ENCODE measurements at regions not wholly inside any gene's neighbourhood (a gene's known extent, or its start where the extent isn't known, plus 50 kb on each side); places are given as distances from the start of the nearest gene placed in this dataset.

DNA sequence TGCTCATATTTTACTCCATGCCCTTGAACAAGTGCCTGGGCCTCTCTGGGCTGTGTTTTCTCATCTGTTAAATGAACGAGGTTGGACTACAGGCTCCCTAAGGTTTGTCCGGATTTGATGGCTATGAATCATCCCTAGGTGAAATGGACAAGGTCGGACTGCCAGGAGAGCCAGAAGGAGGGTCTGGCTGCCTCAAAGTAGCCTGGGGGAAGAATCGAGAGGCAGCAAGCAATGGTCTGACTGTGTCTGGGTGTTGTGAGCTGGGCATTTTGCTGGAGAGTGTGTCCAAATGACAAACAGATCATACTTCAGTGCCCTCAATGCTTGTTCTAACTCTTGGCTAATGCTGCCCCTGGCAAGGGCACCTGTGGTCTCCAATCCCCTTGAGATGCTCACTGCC is 730.9 kb downstream of the PTPRU start:
- TF ChIP-seq POLR2AphosphoS5 (IDR thresholded peaks at IDR 0.05; ENCODE audit: low read depth, low read length) (no peak), TAF1 (IDR thresholded peaks at IDR 0.05; ENCODE audit: borderline replicate concordance, low read depth, low read length) (no peak), POLR2A (IDR thresholded peaks at IDR 0.05; ENCODE audit: low read depth, low read length) (no peak)
- FAIRE-seq (no peak), DNase-seq (ENCODE audit: insufficient read length) (no peak)

DNA sequence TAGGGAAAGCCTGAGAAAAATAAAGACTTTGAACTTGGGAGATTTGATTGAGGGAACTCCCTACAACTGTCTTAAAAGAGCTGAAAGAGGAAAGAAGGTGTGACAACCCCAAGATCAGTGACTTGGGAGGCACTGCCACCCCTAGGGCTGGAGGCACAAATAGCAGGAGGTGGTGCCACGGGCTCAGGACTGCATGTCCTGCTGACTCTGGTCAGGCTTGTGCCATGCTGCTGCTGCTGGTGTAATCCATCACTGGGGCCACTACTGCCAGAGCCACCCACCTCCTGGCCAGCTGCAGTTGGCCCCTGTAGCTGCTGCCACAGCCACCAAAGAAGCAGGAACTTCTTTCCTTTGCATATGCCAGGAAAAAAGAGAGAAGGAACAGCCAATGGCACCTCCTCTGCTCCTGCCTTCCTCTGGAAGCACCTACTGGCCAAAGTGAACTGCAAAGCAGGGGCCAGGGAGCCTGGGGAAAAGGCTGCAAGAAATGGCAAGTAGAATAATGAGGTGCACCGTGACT is 730.3 kb downstream of the PTPRU start:
- TF ChIP-seq TAF1 (IDR thresholded peaks at IDR 0.05; ENCODE audit: borderline replicate concordance, low read depth, low read length) (no peak), POLR2A (IDR thresholded peaks at IDR 0.05; ENCODE audit: low read depth, low read length) (no peak), POLR2AphosphoS5 (IDR thresholded peaks at IDR 0.05; ENCODE audit: low read depth, low read length) (no peak)
- FAIRE-seq (no peak), DNase-seq (ENCODE audit: insufficient read length) (no peak)

DNA sequence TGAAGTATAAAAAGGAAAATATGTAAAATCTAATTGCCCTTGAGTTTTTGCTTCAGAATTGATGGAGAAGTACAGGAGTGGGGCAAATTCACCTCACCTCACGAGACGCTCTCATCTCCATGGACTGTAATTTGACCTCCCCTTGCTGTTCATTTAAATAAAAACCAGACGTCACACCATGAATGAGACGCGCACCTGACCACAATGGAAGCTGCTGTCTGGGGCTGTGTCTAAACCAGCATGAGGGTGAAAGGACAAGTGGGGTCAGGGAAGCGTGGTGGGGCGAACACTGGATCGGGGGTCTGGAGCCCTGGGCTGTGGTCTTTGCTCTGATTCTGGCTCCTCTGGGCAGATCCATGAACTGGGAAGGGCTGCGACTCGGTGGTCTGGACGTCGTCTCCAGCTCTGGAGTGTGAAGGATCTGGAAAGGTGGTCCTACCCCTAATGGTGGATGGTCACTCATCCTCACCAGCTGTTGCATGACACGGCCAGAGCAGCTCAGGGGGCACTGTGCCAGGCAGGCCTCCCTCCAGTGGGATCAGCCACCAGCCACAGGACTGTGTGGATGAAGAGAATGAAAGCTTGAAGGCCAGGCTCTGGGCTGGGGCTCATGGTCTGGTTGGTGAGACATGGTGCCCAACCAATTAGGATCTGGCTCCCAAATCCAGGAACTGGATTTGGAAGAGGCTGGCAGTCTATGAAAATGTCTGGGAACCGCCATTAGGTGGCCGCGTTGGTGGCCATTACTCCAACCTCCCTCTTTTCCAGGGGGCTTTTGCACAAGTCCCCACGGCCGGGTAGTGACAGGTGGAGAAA is 728.6 kb downstream of the PTPRU start:
- TF ChIP-seq TAF1 (IDR thresholded peaks at IDR 0.05; ENCODE audit: borderline replicate concordance, low read depth, low read length) (no peak), POLR2AphosphoS5 (IDR thresholded peaks at IDR 0.05; ENCODE audit: low read depth, low read length) (no peak), POLR2A (IDR thresholded peaks at IDR 0.05; ENCODE audit: low read depth, low read length) (no peak)
- FAIRE-seq (no peak), DNase-seq (ENCODE audit: insufficient read length) (no peak)

DNA sequence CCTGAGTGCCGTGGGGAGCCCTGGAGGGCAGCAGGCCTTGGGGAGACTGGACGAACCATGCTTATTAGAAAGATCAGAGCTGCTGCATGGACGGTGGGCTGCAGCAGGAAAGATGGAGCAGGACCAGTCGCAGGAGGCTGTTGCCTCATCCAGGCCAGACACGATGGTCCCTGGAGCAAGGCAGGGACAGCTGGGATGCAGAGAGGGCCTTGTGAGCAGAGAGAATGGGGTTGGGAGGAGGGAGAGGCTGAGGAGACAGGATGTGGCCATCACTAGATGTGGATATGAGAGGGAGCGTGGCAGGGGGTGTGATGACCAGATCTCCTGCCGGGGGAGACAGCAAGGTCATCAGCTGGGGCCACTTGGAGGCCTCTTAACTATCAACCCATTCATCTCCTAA is 727.6 kb downstream of the PTPRU start:
- no peak for FAIRE-seq
- TF ChIP-seq TAF1 (IDR thresholded peaks at IDR 0.05; ENCODE audit: borderline replicate concordance, low read depth, low read length): no peak
- TF ChIP-seq POLR2A (IDR thresholded peaks at IDR 0.05; ENCODE audit: low read depth, low read length): no peak
- TF ChIP-seq POLR2AphosphoS5 (IDR thresholded peaks at IDR 0.05; ENCODE audit: low read depth, low read length): no peak
- DNase-seq (ENCODE audit: insufficient read length): no peak

DNA sequence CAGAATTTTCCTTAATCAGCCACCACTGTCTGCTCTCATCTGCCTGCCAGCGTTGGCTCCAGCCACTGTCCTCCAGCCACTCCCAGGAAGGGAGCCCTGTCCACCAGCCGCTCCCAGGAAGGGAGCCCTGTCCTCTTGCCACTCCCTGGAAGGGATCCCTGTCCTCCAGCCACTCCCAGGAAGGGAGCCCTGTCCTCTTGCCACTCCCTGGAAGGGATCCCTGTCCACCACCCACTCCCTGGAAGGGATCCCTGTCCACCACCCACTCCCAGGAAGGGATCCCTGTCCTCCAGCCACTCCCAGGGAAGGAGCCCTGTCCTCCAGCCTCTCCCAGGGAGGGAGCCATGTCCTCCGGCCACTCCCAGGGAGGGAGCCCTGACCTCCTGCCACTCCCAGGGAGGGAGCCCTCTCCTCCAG is 726.5 kb downstream of the PTPRU start:
- FAIRE-seq (no peak), DNase-seq (ENCODE audit: insufficient read length) (no peak)
- TF ChIP-seq TAF1 (IDR thresholded peaks at IDR 0.05; ENCODE audit: borderline replicate concordance, low read depth, low read length) (no peak), POLR2AphosphoS5 (IDR thresholded peaks at IDR 0.05; ENCODE audit: low read depth, low read length) (no peak), POLR2A (IDR thresholded peaks at IDR 0.05; ENCODE audit: low read depth, low read length) (no peak)

DNA sequence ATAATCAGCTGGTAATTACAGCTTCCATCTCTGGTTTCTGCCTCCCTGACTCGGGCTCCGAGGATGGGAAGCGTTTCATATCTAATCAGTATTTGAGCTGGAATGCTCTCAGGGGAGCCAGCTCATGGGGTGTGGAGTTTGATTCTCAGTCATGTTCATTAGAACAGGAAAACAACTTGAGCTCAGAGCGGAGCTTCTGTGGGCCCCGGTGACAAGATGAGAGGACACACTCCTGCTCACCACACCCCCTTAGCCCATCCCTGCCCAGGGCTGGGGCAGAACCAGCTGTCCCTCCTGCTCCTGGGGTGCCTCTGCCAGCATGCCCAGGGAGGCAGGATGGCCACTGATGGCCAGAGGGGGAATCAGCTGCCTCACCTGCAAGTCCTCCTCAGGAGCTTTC is 726.0 kb downstream of the PTPRU start:
- no peak for TF ChIP-seq POLR2AphosphoS5 (IDR thresholded peaks at IDR 0.05; ENCODE audit: low read depth, low read length)
- TF ChIP-seq TAF1 (IDR thresholded peaks at IDR 0.05; ENCODE audit: borderline replicate concordance, low read depth, low read length): no peak
- TF ChIP-seq POLR2A (IDR thresholded peaks at IDR 0.05; ENCODE audit: low read depth, low read length): no peak
- DNase-seq (ENCODE audit: insufficient read length): no peak
- no peak for FAIRE-seq

DNA sequence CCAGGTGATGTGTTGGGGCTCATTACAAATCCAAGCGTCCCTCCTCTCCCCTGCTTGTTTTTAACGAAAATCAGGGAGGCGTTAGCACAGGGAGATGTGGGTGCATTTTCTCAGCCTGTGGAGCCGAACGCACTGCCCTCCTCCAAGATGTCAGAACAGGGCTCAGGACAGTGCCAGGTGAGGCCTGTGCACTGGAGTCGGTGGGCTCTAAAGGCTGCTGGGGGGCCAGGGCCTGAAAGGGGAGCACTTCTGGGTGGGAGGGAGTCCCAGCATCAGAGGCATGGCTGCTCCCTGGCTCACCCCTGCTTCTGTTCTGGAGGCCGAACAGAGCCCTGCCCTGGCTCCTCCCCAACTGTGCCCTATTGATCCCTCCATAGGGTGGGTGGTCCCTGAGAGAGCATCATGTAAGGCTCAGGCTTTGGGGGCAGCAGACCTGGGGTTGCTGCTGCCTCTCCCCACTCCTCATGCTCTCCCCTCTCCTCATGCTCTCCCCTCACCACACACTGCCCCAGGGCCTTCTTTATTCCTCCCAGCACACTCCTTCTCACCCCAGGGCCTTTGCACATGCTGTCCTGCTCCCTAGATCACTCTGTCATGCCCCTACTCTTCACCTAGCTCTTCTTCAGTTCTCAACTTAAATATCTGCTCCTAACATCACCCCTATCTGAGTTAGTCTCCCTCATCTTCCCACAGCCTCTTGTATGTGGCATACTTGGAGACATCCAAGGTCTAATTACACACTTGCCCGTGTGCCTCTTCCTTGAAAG is 725.2 kb downstream of the PTPRU start:
- no peak for DNase-seq (ENCODE audit: insufficient read length)
- TF ChIP-seq POLR2A (IDR thresholded peaks at IDR 0.05; ENCODE audit: low read depth, low read length) (no peak), TAF1 (IDR thresholded peaks at IDR 0.05; ENCODE audit: borderline replicate concordance, low read depth, low read length) (no peak), POLR2AphosphoS5 (IDR thresholded peaks at IDR 0.05; ENCODE audit: low read depth, low read length) (no peak)
- no peak for FAIRE-seq

DNA sequence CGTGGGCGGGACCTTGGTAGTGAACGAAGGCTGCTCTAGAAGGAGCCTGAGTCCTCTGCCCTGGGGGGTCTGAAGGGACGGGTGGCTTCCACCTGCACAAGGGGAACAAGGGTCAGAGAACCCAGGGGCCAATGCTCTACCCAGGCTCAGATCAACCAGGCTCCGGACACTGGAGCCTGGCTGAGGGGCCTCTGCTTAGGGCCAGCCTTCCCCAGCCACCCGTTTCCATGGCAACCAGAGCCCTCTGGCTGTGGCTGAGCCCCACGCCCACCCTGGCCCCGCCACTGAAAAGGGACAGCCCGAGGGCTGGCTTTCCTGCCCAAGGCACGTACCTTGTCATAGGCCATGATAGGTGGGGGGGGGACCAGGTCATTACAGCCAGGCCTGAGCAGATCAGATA is 724.6 kb downstream of the PTPRU start:
- no peak for TF ChIP-seq POLR2AphosphoS5 (IDR thresholded peaks at IDR 0.05; ENCODE audit: low read depth, low read length)
- no peak for TF ChIP-seq POLR2A (IDR thresholded peaks at IDR 0.05; ENCODE audit: low read depth, low read length)
- no peak for TF ChIP-seq TAF1 (IDR thresholded peaks at IDR 0.05; ENCODE audit: borderline replicate concordance, low read depth, low read length)
- FAIRE-seq (no peak), DNase-seq (ENCODE audit: insufficient read length) (no peak)

DNA sequence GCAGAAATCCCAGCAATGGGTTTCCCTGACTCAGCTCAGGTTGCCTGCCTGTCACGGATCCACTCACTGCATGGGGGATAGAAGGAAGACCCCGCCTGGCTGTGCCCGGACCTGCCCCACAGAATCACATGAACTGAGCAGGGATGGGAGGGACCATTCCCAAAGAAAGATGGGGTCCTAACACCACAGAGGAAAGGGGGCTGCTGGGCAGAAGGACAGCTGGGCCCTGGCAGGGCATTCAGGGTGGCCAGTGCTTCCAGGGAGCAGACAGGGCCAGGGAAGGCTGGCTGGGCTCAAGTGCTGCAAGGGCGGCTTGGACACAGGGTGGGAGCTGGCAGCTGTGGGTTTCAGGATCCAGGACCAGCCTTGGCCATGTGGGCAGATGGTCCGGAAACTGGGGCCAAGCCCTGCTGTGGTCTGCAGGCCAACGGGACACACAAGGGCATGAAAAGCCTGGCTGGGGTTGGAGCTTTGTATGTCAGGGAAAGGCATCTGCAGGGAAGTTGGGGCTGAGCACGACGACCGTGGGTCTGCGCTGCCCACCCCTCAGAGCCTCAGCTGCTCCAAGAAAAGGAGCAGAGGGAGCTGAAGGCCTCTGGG is 723.9 kb downstream of the PTPRU start:
- no peak for TF ChIP-seq POLR2A (IDR thresholded peaks at IDR 0.05; ENCODE audit: low read depth, low read length)
- DNase-seq (ENCODE audit: insufficient read length) (no peak), FAIRE-seq (no peak)

DNA sequence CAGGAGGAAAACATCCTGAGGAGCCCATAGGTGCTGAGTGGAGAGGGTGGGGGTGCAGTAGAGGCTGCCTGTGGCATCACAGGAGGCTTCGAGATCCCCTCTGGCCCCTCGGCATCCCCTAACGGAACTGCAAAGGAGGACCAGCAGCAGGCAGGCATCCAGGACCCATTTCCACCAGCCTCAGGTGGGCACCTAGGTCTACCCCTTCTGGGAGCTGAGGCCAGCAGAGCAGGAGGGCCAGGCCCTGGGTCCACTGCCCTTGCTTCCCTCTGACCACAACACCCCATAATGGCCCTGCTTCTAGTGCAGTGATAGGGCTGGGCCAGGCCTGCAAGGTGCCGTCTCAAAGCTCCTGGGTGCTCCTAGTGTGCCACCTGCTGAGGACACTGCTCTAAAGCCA is 723.0 kb downstream of the PTPRU start:
- FAIRE-seq: no peak
- TF ChIP-seq TAF1 (IDR thresholded peaks at IDR 0.05; ENCODE audit: borderline replicate concordance, low read depth, low read length): no peak
- no peak for TF ChIP-seq POLR2A (IDR thresholded peaks at IDR 0.05; ENCODE audit: low read depth, low read length)
- TF ChIP-seq POLR2AphosphoS5 (IDR thresholded peaks at IDR 0.05; ENCODE audit: low read depth, low read length): no peak
- no peak for DNase-seq (ENCODE audit: insufficient read length)

DNA sequence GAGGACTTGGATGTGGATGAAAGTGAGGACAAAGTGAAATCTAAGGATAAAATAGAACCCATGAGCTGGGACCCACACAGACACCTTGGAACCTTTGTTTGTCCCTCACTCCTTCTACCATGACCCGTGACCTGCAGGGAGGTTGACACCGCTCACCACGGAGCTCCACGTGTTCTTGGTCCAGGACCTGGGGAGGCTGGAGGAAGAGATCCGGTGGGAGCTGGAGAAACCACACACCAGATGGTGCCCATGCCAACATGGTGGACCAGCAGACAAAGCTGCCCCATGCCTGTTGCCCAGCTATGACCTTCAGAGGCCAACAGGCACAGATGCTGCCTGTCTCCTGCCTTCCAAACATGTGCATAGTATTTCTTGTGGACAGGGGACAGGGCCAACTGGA is 721.9 kb downstream of the PTPRU start:
- TF ChIP-seq POLR2AphosphoS5 (IDR thresholded peaks at IDR 0.05; ENCODE audit: low read depth, low read length) (no peak), POLR2A (IDR thresholded peaks at IDR 0.05; ENCODE audit: low read depth, low read length) (no peak), TAF1 (IDR thresholded peaks at IDR 0.05; ENCODE audit: borderline replicate concordance, low read depth, low read length) (no peak)
- no peak for DNase-seq (ENCODE audit: insufficient read length)
- no peak for FAIRE-seq
